ENCODE measurements at regions not wholly inside any gene's neighbourhood (a gene's known extent, or its start where the extent isn't known, plus 50 kb on each side); places are given as distances from the start of the nearest gene placed in this dataset.

GRCh38 chr13:90230311-90230710 lies 1117.2 kb upstream of the MIR17HG start:
- no peak for TF ChIP-seq EZH2phosphoT487 (IDR thresholded peaks at IDR 0.05; ENCODE audit: borderline replicate concordance, low read length)
- TF ChIP-seq, protein P1, sequence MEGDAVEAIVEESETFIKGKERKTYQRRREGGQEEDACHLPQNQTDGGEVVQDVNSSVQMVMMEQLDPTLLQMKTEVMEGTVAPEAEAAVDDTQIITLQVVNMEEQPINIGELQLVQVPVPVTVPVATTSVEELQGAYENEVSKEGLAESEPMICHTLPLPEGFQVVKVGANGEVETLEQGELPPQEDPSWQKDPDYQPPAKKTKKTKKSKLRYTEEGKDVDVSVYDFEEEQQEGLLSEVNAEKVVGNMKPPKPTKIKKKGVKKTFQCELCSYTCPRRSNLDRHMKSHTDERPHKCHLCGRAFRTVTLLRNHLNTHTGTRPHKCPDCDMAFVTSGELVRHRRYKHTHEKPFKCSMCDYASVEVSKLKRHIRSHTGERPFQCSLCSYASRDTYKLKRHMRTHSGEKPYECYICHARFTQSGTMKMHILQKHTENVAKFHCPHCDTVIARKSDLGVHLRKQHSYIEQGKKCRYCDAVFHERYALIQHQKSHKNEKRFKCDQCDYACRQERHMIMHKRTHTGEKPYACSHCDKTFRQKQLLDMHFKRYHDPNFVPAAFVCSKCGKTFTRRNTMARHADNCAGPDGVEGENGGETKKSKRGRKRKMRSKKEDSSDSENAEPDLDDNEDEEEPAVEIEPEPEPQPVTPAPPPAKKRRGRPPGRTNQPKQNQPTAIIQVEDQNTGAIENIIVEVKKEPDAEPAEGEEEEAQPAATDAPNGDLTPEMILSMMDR (IDR thresholded peaks at IDR 0.05; ENCODE audit: low read depth, low read length, poor library complexity, severe bottlenecking) = no peak
